Endothelial cell of umbilical vein (primary cell): ENCODE measurements at regions not wholly inside any gene's neighbourhood (a gene's known extent, or its start where the extent isn't known, plus 50 kb on each side); places are given as distances from the start of the nearest gene placed in this dataset.

Source experiments
- BruUV-seq: library from RNA; stranded (reverse); fragments of 400-500 nt; replicated peaks from 2 replicates; lab custom pipeline; 2021; lab: Mats Ljungman, UMichigan
- CTCF ChIA-PET: fragments of 300-600, 350-600 bp; sonication (Branson Sonifier 250); formaldehyde crosslinking; loops from one replicate; lab custom pipeline; 2021; ENCODE audit warnings: antibody characterized with exemption, inconsistent platforms; lab: Charles Lee
- POLR2A ChIA-PET: fragments of 300-600, 350-600 bp; sonication (Branson Sonifier 250); formaldehyde crosslinking; loops from one replicate; lab custom pipeline; 2021; ENCODE audit warnings: antibody characterized with exemption, inconsistent platforms; lab: Charles Lee
- DNase-seq: peaks from one replicate; pipeline ENCODE4 v3.0.0-alpha.2; 2011; ENCODE audit warnings: low read depth, low spot score
- FAIRE-seq: peaks from 2 replicates; lab custom pipeline; 2011; peaks lifted over from hg19 to GRCh38; lab: Jason Lieb, UNC
- H2AFZ ChIP-seq: 2 replicates; pipeline ENCODE4 v1.6.0; 2012; ENCODE audit warnings: low read depth, low read length, control low read depth, inconsistent platforms
- H3K27ac ChIP-seq: 2 replicates; pipeline ENCODE4 v1.5.1; 2011; ENCODE audit warnings: low read depth, mild to moderate bottlenecking, control low read depth, low read length, moderate library complexity; ENCODE audit not compliant: insufficient read depth
- H3K27me3 ChIP-seq, 2 experiments: 2 replicates each; pipeline versions ENCODE4 v1.6.0 to v1.6.1; 2011; ENCODE audit warnings: low read length in 2 of 2, mixed read lengths in 1 of 2; ENCODE audit not compliant: control insufficient read depth in 2 of 2, insufficient read depth in 2 of 2
- H3K36me3 ChIP-seq, 2 experiments: 2 replicates in 1 of 2; 3 replicates in 1 of 2; pipeline ENCODE4 v1.5.1; 2011; ENCODE audit warnings: low read length in 2 of 2, mild to moderate bottlenecking in 1 of 2, moderate library complexity in 1 of 2; ENCODE audit not compliant: control insufficient read depth in 2 of 2, insufficient read depth in 2 of 2; ENCODE audit errors: extremely low read depth in 1 of 2
- H3K4me1 ChIP-seq: 3 replicates; pipeline ENCODE4 v1.5.1; 2011; ENCODE audit warnings: mild to moderate bottlenecking, low read length; ENCODE audit not compliant: control insufficient read depth, insufficient read depth; ENCODE audit errors: extremely low read depth
- H3K4me2 ChIP-seq: 2 replicates; pipeline ENCODE4 v1.6.1; 2011; ENCODE audit warnings: low read length, control low read depth, mixed read lengths; ENCODE audit not compliant: insufficient read depth
- H3K4me3 ChIP-seq, 3 experiments: fragments of 200-600 bp in 1 of 3; sonication (generic), shearing (Covaris generic) in 1 of 3; replicated peaks in 1 of 3; 2 replicates each; pipeline ENCODE4 v1.5.1; 2011 to 2016; ENCODE audit warnings: control low read depth in 3 of 3, low read length in 3 of 3, mild to moderate bottlenecking in 2 of 3, inconsistent platforms in 1 of 3, low read depth in 1 of 3, moderate library complexity in 1 of 3; ENCODE audit not compliant: insufficient read depth in 1 of 3
- H3K79me2 ChIP-seq: 2 replicates; pipeline ENCODE4 v1.6.0; 2012; ENCODE audit warnings: low read length, inconsistent platforms; ENCODE audit not compliant: control insufficient read depth, insufficient read depth
- H3K9ac ChIP-seq: replicated peaks from 2 replicates; pipeline ENCODE3; 2011; ENCODE audit warnings: low read length, control low read depth; ENCODE audit not compliant: insufficient read depth; ENCODE audit errors: extremely low read depth
- H3K9me1 ChIP-seq: replicated peaks from 3 replicates; pipeline ENCODE4 v1.6.0; 2011; ENCODE audit warnings: mild to moderate bottlenecking, low read length; ENCODE audit not compliant: control insufficient read depth, insufficient read depth; ENCODE audit errors: extremely low read depth
- H3K9me3 ChIP-seq: replicated peaks from 2 replicates; pipeline ENCODE4 v1.5.1; 2012; ENCODE audit warnings: low read length, inconsistent platforms; ENCODE audit not compliant: control insufficient read depth, insufficient read depth
- H4K20me1 ChIP-seq: replicated peaks from 2 replicates; pipeline ENCODE3; 2011; ENCODE audit warnings: mild to moderate bottlenecking, low read length; ENCODE audit not compliant: control insufficient read depth, insufficient read depth; ENCODE audit errors: extremely low read depth
- EZH2 ChIP-seq: IDR thresholded peaks from 2 replicates; pipeline ENCODE4 v1.6.1; 2012; ENCODE audit warnings: borderline replicate concordance, low read depth, mild to moderate bottlenecking, moderate library complexity, low read length, inconsistent platforms; ENCODE audit not compliant: severe bottlenecking
- FOS ChIP-seq: IDR thresholded peaks from 2 replicates; pipeline ENCODE4 v1.6.1; 2011; ENCODE audit warnings: mild to moderate bottlenecking, low read length, moderate library complexity, borderline replicate concordance; ENCODE audit not compliant: insufficient read depth
- GATA2 ChIP-seq: IDR thresholded peaks from 2 replicates; pipeline ENCODE4 v1.7.0; 2011; ENCODE audit warnings: low read depth, mild to moderate bottlenecking, moderate library complexity, mixed read lengths, low read length; ENCODE audit not compliant: insufficient read length, insufficient read depth
- JUN ChIP-seq: IDR thresholded peaks from 2 replicates; pipeline ENCODE4 v1.6.1; 2011; ENCODE audit warnings: borderline replicate concordance, low read depth; ENCODE audit not compliant: insufficient read length, insufficient read depth
- MAX ChIP-seq: IDR thresholded peaks from 2 replicates; pipeline ENCODE4 v1.6.1; 2011; ENCODE audit not compliant: insufficient read depth, insufficient read length
- MYC ChIP-seq: IDR thresholded peaks from one replicate; pipeline ENCODE4 v1.6.1; 2011; ENCODE audit warnings: mild to moderate bottlenecking, low read depth, low read length
- POLR2A ChIP-seq: IDR thresholded peaks from 2 replicates; pipeline ENCODE4 v1.6.1; 2012; ENCODE audit warnings: low read depth, mild to moderate bottlenecking, control low read depth, low read length
- POLR2AphosphoS5 ChIP-seq: IDR thresholded peaks from 2 replicates; pipeline ENCODE4 v1.6.1; 2012; ENCODE audit warnings: low read depth, mild to moderate bottlenecking, control low read depth, low read length, moderate library complexity; ENCODE audit not compliant: insufficient read depth
- dilution Hi-C: fragments of 300-500 bp; cut with MboI; formaldehyde crosslinking; loops from one replicate; pipeline ENCODE4 v1.15.0; 2019; ENCODE audit warnings: low sequenced_read_pairs; ENCODE audit not compliant: extremely low pct_ligation_motif_present
- intact Hi-C: fragments of 100-400 bp; cut with micrococcal nuclease; formaldehyde crosslinking; loops from one replicate; pipeline ENCODE4 v1.10.0; 2022
- TF ChIP-seq, protein P1 (sequence below), 2 donors: IDR thresholded peaks; 1 replicate in 1 of 2; 2 replicates in 1 of 2; pipeline ENCODE4 v1.5.1; 2011; ENCODE audit warnings: low read length in 2 of 2, mild to moderate bottlenecking in 2 of 2, moderate library complexity in 2 of 2, control low read depth in 1 of 2, inconsistent platforms in 1 of 2, low read depth in 1 of 2; ENCODE audit not compliant: insufficient read depth in 1 of 2; ENCODE audit errors: extremely low read depth in 1 of 2

GRCh38 chr2:37582481-37583220 is 88.8 kb downstream of the CDC42EP3 start:
- Histone ChIP-seq H3K9me1 (no peaks in the 10 kb centered on the region), H3K9me3 (no peaks in the 10 kb centered on the region), H3K27me3 (no peaks in the 10 kb centered on the region), H3K27ac (peak overlapping the region; percentile 45), H3K79me2 (no peaks in the 10 kb centered on the region), H4K20me1 (no peaks in the 10 kb centered on the region), H2AFZ (peak overlapping the region; percentile 66), H3K4me3 (no peak overlapping the region), H3K4me2 (no peak overlapping the region), H3K4me1 (peaks cover 55% of the 10 kb centered on the region), H3K9ac (peak overlapping the region; percentile 21), H3K36me3 (no peaks in the 10 kb centered on the region)
- intact Hi-C loops (no loop called here), dilution Hi-C loops (no loop called here)
- ChIA-PET POLR2A (no interaction called here), CTCF (interaction anchor here (0.8 to 6.6 kb wide), 14 partner anchors 15 to 295 kb away, joined by 3 to 33 read pairs (median 4); no protein-coding TSS in a partner anchor)
- DNase-seq (peak; percentile 14), FAIRE-seq (no peak)
- BruUV-seq: no TSS peak
- TF ChIP-seq POLR2A (no peak), MYC (no peak), EZH2 (no peak), POLR2AphosphoS5 (no peak), FOS (no peak), MAX (no peak), GATA2 (no peak), JUN (no peak)
- TF ChIP-seq, protein P1, sequence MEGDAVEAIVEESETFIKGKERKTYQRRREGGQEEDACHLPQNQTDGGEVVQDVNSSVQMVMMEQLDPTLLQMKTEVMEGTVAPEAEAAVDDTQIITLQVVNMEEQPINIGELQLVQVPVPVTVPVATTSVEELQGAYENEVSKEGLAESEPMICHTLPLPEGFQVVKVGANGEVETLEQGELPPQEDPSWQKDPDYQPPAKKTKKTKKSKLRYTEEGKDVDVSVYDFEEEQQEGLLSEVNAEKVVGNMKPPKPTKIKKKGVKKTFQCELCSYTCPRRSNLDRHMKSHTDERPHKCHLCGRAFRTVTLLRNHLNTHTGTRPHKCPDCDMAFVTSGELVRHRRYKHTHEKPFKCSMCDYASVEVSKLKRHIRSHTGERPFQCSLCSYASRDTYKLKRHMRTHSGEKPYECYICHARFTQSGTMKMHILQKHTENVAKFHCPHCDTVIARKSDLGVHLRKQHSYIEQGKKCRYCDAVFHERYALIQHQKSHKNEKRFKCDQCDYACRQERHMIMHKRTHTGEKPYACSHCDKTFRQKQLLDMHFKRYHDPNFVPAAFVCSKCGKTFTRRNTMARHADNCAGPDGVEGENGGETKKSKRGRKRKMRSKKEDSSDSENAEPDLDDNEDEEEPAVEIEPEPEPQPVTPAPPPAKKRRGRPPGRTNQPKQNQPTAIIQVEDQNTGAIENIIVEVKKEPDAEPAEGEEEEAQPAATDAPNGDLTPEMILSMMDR (IDR thresholded peaks at IDR 0.05; ENCODE audit: extremely low read depth in 1 of 2, insufficient read depth in 1 of 2, low read depth in 1 of 2, low read length in 2 of 2): no peak
